GM12878 (cell line): ENCODE measurements at regions not wholly inside any gene's neighbourhood (a gene's known extent, or its start where the extent isn't known, plus 50 kb on each side); places are given as distances from the start of the nearest gene placed in this dataset.
A peak's percentile ranks its signal among the peaks of the same experiment; 100 is the strongest.

Experiments
- ATF7 ChIP-seq: fragments of 450-650 bp; IDR thresholded peaks from 2 replicates; pipeline ENCODE4 v1.6.1; 2016; ENCODE audit warnings: low read depth, mild to moderate bottlenecking
- BACH1 ChIP-seq: fragments of 450-650 bp; IDR thresholded peaks from 2 replicates; pipeline ENCODE4 v1.6.1; 2017; ENCODE audit warnings: mild to moderate bottlenecking, borderline replicate concordance
- CBX5 ChIP-seq: sonication (generic); IDR thresholded peaks from 2 replicates; pipeline ENCODE4 v1.6.1; 2016; ENCODE audit warnings: low read depth, moderate library complexity, mild to moderate bottlenecking, inconsistent platforms
- CEBPZ ChIP-seq: fragments of 150-350 bp; IDR thresholded peaks from 2 replicates; pipeline ENCODE4 v1.6.1; 2016; ENCODE audit warnings: low read depth, low read length
- DPF2 ChIP-seq: fragments of 450-650 bp; IDR thresholded peaks from 2 replicates; pipeline ENCODE4 v1.6.1; 2017; ENCODE audit warnings: mild to moderate bottlenecking
- ESRRA ChIP-seq: IDR thresholded peaks from 2 replicates; pipeline ENCODE4 v1.6.1; 2012; ENCODE audit warnings: mild to moderate bottlenecking, low read length, improper control_type of control experiment
- HSF1 ChIP-seq: fragments of 150-350 bp; IDR thresholded peaks from 2 replicates; pipeline ENCODE4 v1.6.1; 2014; ENCODE audit warnings: mild to moderate bottlenecking, low read depth, low read length
- MAX ChIP-seq: IDR thresholded peaks from 2 replicates; pipeline ENCODE4 v1.6.1; 2012; ENCODE audit warnings: low read depth, low read length, improper control_type of control experiment
- MEF2A ChIP-seq: IDR thresholded peaks from 2 replicates; pipeline ENCODE4 v1.6.1; 2011; ENCODE audit warnings: low read depth, mild to moderate bottlenecking, low read length, moderate library complexity; ENCODE audit not compliant: insufficient read depth
- MTA2 ChIP-seq: fragments of 450-650 bp; IDR thresholded peaks from 2 replicates; pipeline ENCODE4 v1.6.1; 2016; ENCODE audit warnings: low read depth, mild to moderate bottlenecking, moderate library complexity
- NR2C1 ChIP-seq: fragments of 450-650 bp; IDR thresholded peaks from 2 replicates; pipeline ENCODE4 v1.6.1; 2017; ENCODE audit warnings: antibody characterized with exemption, mild to moderate bottlenecking, moderate library complexity
- NR2C2 ChIP-seq: IDR thresholded peaks from 2 replicates; pipeline ENCODE4 v1.6.1; 2011; ENCODE audit warnings: borderline replicate concordance, low read depth; ENCODE audit not compliant: control insufficient read depth, insufficient read length
- NRF1 ChIP-seq: conservative IDR thresholded peaks from 2 replicates; pipeline ENCODE4 v1.6.1; 2011; ENCODE audit warnings: mild to moderate bottlenecking, low read depth, low read length, improper control_type of control experiment
- POLR2AphosphoS5 ChIP-seq: IDR thresholded peaks from 2 replicates; pipeline ENCODE4 v1.6.1; 2011; ENCODE audit warnings: mild to moderate bottlenecking, low read length, inconsistent platforms
- RBBP5 ChIP-seq: fragments of 200-600 bp; sonication (generic); conservative IDR thresholded peaks from 2 replicates; pipeline ENCODE4 v1.6.1; 2016
- TAF1 ChIP-seq: IDR thresholded peaks from 2 replicates; pipeline ENCODE4 v1.6.1; 2011; ENCODE audit warnings: mild to moderate bottlenecking, low read depth, low read length, borderline replicate concordance
- TARDBP ChIP-seq: IDR thresholded peaks from 2 replicates; pipeline ENCODE4 v1.6.1; 2016; ENCODE audit warnings: borderline replicate concordance
- ZNF24 ChIP-seq: fragments of 450-650 bp; IDR thresholded peaks from 2 replicates; pipeline ENCODE4 v1.6.1; 2017; ENCODE audit warnings: antibody characterized with exemption, mild to moderate bottlenecking
- ZNF687 ChIP-seq: fragments of 450-650 bp; IDR thresholded peaks from 2 replicates; pipeline ENCODE4 v1.6.1; 2017; ENCODE audit warnings: mild to moderate bottlenecking, moderate library complexity
- TF ChIP-seq, protein P1 (sequence below): fragments of 450-650 bp; formaldehyde crosslinking; IDR thresholded peaks from 2 replicates; pipeline ENCODE4 v1.5.0; 2022; ENCODE audit warnings: mild to moderate bottlenecking, missing genetic modification characterization

GRCh38 chr5:89064054-89064453 is 181.1 kb upstream of the MEF2C start (continued):
- TF ChIP-seq ZNF687 = no peak
- TF ChIP-seq CEBPZ = no peak
- TF ChIP-seq, protein P1, sequence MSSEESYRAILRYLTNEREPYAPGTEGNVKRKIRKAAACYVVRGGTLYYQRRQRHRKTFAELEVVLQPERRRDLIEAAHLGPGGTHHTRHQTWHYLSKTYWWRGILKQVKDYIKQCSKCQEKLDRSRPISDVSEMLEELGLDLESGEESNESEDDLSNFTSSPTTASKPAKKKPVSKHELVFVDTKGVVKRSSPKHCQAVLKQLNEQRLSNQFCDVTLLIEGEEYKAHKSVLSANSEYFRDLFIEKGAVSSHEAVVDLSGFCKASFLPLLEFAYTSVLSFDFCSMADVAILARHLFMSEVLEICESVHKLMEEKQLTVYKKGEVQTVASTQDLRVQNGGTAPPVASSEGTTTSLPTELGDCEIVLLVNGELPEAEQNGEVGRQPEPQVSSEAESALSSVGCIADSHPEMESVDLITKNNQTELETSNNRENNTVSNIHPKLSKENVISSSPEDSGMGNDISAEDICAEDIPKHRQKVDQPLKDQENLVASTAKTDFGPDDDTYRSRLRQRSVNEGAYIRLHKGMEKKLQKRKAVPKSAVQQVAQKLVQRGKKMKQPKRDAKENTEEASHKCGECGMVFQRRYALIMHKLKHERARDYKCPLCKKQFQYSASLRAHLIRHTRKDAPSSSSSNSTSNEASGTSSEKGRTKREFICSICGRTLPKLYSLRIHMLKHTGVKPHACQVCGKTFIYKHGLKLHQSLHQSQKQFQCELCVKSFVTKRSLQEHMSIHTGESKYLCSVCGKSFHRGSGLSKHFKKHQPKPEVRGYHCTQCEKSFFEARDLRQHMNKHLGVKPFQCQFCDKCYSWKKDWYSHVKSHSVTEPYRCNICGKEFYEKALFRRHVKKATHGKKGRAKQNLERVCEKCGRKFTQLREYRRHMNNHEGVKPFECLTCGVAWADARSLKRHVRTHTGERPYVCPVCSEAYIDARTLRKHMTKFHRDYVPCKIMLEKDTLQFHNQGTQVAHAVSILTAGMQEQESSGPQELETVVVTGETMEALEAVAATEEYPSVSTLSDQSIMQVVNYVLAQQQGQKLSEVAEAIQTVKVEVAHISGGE (CRISPR knock-in tag) = no peak
- TF ChIP-seq BACH1 = no peak
- no peak for TF ChIP-seq DPF2
- no peak for TF ChIP-seq ESRRA
- 0 out of 2 replicates have a peak, but pooled peaks have one; percentile 14 for TF ChIP-seq ZNF24
- TF ChIP-seq NRF1 = no peak
- TF ChIP-seq CBX5 = no peak
- TF ChIP-seq TARDBP = no peak
- TF ChIP-seq MEF2A = no peak
- TF ChIP-seq MTA2 = peak; percentile 32; the same call in 1 of the 2 replicates
- no peak for TF ChIP-seq MAX
- TF ChIP-seq RBBP5 = no peak
- TF ChIP-seq ATF7 = 0 out of 2 replicates have a peak, but pooled peaks have one; percentile 32
- no peak for TF ChIP-seq NR2C2
- no peak for TF ChIP-seq NR2C1
- no peak for TF ChIP-seq POLR2AphosphoS5
- no peak for TF ChIP-seq TAF1
- no peak for TF ChIP-seq HSF1
